CD4-positive, alpha-beta T cell treated with Interleukin-1 beta for 1 hour (primary cell): ENCODE measurements at regions not wholly inside any gene's neighbourhood (a gene's known extent, or its start where the extent isn't known, plus 50 kb on each side); places are given as distances from the start of the nearest gene placed in this dataset.
"Not testable (repeated sequence)": the region's sequence is repeated elsewhere in the genome, so short reads cannot be mapped to it uniquely, and the experiment has no call there.

ENCODE experiments used
- DNase-seq, 2 donors: peaks; one replicate each; pipeline ENCODE4 v3.0.0-alpha.2; 2020 to 2022

DNA sequence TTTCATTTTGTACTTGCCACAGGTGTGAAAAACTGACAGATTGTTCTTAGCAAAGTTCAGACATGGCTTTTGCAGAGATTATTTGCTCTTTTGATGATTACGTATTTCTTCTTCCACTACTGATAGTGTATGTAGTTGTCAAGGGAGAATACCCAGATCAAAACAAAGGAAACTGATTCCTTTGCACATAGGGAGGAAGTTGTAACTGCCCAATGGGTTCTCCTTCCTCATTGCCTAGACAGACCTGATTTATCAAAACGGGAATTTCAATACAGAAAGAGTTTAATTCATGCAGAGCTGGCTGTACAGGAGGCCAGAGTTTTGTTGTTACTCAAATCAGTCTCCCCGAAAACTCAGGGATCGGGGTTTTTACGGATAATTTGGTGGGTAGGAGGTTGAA lies 214.7 kb downstream of the BCAS1 start:
- DNase-seq, result no peak

DNA sequence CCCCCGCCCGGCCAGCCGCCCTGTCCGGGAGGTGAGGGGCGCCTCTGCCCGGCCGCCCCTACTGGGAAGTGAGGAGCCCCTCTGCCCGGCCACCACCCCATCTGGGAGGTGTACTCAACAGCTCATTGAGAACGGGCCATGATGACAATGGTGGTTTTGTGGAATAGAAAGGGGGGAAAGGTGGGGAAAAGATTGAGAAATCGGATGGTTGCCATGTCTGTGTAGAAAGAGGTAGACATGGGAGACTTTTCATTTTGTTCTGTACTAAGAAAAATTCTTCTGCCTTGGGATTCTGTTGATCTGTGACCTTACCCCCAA lies 215.8 kb downstream of the BCAS1 start:
- DNase-seq, result not testable (repeated sequence)

DNA sequence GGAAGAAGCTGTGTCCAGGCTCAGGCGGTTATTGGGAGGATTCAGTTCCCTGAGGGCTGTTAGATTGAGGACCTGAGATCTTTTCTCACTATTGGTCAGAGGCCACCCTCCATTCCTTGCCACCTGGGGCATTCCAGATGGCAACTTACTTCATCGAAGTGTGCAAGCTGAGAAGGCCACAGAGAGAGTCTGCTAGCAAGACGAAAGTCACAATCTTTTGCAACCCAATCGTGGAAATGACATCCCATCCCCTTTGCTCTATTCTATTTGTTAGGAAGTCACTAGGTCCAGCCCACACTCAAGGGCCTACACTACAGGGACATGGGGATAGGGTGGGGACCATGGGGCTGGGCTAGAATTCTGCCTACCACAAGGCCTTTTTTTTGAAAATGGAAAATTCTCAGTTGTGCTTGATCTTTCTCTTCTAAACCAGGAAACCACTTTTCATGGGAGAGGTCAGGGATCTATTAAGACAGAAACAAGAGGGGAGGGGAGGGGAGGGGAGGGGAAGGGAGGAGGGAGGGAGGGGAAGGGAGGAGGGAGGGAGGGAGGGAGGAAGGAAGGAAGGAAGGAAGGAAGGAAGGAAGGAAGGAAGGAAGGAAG lies 217.2 kb downstream of the BCAS1 start:
- no peak for DNase-seq

DNA sequence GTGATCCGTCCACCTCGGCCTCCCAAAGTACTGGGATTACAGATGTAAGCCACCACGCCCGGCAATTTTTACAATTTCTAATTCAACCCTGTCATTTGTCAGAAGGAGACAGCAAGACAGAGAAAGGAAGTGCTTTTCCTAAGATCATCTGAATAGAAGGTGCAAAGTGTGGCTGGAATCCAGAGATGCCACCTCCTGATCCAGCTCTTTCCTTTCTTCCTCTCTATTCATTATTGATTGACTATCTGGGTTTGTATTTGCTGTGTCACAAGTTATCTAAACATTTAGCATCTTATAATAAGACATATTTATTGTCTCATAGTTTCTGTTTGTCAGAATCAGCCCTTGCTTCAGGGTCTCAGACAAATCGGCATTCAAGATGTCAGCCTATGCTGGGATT lies 217.7 kb downstream of the BCAS1 start:
- no peak for DNase-seq

DNA sequence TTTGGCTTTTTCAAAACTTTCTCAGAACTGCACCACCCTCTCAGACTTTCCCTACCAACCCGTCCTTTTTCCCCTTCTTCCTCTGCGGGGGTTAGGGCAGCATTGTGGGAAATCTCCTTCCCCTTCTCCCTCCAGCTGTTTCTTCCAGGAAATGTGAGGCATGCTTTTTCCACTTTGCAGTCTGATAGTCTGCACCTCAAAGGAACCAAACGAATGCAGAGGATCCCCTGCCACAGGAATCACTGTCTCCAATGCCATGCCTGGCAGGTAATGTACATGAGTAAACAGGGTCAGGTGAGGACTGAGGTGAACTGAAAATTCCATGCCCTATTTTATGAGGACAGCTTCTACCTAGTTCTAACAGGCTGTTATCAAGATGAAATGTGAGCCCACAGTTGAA lies 218.4 kb downstream of the BCAS1 start:
- no peak for DNase-seq

DNA sequence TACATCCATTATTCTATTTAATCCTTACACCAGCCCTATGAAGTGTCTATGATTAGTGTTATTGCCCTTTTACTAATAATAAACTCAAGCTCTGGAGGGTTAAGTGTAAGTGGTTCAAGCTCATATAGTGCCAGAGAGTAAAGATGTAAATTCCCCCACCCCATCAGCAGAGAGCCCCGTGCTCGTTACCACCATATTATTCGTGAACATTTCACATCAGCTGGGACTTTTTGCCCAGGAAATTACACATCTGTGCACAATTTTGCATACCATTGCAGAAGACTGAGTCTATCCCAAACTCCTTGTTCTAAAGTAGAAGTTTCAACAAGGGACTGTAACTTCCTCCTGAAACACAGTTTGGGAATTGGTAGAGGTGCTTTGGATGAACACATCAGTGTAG lies 220.1 kb downstream of the BCAS1 start:
- no peak for DNase-seq

DNA sequence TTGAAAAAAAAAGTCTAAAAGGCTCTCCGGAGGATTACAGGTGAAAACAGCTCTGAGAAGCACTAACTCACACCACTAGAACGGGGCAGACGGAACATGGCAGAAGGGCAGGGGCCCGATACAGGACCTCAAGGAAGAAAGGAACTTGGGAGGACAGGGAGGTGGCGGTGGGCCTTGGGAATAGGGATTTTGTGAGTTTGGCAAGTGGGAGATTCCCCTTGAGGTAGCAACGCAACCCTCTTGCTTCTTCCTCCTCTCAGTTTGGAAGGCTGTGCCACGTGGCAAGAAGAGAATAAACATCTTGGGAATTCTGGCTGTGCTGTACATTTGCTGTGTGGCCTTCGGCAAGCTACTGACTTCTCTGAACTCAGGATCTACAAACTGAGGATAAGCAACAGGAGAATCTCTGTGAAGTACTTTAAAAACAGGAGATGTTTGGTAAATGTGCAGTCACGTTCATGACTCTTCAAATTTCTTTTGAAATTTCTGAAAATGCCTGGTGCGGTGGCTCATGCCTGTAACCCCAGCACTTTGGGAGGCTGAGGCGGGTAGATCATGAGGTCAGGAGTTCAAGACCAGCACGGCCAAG lies 220.8 kb downstream of the BCAS1 start:
- DNase-seq, result no peak

DNA sequence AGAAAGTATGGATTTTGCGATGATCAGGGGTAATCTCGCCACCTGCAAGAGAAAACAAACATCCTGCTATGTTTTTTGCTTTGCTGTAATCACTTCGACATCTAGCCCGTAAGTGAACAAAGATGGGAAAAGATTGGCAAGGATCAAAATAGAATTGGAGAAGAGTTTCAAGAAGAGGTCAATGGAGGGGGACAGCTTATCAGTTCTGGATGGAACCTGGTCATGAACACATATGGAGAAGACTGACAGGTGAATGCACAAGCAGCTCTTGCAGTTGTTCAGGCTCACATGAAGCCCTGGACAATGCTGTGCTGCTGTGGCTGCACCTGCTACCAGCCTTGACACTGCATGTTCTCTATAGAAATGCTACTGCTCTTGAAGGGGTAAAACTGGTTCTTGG lies 222.1 kb downstream of the BCAS1 start:
- DNase-seq, result no peak

DNA sequence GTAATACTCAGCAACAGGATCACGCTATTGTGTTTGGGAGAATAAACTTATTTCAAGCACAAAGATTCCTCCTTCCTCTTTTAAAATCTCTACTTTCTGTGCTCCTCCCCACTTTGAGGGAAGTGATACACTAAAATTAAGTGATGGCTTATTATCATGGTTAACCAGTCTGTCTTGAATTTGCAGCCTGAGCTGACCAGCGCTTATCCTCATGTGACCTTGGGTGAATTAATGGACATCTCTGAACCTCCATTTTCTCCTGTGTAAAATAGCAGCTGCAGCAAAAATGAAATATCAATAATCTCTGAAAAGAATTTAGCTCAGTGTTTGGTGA lies 222.6 kb downstream of the BCAS1 start:
- DNase-seq, result no peak

DNA sequence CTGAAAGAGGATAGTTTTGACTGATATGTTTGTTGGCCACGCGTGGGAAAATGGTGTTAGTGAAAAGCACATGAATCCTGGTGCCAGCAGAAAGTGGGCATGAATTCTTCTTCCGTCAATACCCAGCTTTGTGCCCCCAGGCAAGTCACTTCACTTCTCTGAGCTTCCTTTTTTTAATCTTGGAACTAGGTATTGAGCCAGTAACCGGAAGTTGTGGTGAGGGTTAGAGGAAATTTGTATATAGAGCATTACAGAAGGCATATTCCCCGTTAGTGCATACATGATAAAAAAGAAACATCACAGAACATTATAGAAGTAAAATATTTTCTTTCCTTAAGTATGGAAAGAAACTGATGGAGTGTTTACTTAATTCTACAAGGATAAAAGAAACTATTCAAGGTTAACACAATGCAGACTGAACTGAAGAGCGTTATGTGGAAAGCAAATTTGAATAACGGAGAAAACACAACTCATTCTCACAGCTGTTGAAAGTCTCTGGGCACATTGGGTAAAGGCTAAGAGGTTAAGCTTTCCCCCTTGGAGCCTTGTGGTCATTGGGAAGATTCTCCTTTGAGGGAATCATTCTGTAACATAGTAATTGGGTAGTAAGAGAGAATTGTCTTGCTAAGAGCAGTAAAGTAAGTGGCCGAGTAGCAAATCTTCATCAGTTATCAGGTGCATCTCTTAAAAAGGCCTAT lies 223.1 kb downstream of the BCAS1 start:
- DNase-seq, result peak; percentile 8 to 31

DNA sequence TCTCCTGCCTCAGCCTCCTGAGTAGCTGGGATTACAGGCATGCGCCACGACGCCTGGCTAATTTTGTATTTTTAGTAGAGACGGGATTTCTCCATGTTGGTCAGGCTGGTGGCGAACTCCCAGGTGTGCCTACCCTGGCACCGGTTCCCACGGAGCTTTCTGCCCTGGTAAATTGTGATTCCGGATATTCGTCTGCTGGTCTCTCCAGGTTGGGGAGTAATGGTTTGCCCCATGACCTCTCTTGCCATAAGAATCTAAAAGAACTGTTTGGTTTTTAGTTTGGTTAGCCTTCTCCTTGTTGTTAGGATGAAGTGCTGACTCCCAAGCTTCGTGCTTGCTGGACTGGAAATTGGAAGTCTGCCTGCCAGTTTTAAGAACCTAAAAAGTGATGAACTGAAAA lies 223.8 kb downstream of the BCAS1 start:
- no peak for DNase-seq

DNA sequence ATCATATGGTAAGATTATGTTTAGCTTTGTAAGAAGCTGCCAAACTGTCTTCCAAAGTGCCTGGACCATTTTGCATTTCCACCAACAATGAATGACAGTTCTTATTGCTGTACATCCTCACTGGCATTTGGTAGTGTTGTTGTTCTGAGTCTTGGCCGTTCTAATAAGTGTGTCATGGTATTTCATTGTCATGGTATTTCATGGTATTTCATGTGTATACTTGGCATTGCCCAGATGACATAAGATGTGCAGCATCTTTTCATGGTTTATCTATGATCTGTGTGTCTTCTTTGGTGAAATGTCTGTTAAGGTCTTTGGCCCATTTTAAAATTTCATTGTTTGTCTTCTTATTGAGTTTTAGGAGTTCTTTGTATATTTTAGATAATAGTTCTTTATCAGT lies 224.4 kb downstream of the BCAS1 start:
- DNase-seq, result no peak

DNA sequence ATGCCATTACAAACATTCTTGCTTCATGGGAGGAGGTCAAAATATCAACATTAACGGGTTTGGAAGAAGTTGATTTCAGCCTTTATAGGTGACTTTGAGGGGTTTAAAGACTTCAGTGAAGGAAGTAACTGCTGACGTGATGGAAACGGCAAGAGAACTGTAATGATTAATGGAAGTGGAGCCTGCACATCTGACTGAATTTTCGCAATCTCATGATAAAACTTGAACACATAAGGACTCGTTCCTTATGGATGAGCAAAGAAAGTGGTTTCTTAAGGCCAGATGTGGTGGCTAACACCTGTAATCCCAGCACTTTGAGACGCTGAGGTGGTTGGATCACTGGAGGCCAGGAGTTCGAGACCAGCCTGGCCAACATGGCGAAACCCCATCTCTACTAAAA lies 226.1 kb downstream of the BCAS1 start:
- no peak for DNase-seq

DNA sequence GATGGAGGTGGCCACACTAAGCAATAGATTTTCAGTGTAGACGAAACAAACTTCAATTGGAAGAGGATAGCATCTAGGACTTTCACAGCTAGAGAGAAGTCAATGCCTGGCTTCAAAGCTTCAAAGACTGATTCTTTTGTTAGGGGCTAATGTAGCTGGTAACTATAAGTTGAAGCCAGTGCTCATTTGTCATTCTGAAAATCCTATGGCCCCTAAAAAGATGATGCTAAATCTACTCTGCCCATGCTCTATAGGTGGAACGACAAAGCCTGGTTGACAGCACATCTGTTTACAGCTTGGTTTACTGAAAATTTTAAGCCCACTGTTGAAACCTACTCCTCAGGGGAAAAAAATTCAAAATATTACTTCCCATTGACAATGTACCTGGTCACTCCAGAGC lies 226.7 kb downstream of the BCAS1 start:
- no peak for DNase-seq

DNA sequence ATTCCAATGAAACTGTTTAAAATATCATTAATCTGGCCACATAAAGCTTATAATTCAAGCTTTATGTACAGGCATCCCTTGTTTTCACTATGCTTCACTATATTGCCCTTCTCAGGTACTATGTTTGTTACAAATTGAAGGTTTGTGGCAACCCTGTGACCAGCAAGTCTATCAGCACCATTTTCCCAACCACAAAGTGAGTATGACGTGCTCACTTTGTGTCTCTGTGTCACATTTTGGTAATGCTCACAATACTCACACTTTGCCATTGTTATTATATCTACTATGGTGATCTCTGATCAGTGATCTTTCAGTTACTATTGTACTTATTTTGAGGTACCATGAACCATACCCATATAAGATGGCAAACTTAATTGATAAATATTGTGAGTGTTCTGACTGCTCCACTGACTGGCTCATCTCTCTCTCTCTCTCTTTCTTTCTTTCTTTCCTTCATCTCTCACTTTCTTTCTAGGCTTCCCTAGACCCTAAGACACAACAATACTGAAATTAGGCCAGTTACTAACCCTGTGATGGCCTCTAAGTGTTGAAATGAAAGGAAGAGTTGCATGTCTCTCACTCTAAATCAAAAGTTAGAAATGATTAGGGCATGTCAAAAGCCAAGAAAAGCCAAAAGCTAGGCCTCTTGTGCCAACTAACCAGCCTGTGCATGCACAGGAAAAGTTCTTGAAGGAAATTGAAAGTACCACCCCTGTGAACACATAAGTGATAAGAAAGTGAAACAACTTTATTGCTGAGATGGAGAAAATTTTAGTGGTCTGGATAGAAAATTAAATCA lies 227.9 kb downstream of the BCAS1 start:
- peak; percentile 38 to 46 for DNase-seq

DNA sequence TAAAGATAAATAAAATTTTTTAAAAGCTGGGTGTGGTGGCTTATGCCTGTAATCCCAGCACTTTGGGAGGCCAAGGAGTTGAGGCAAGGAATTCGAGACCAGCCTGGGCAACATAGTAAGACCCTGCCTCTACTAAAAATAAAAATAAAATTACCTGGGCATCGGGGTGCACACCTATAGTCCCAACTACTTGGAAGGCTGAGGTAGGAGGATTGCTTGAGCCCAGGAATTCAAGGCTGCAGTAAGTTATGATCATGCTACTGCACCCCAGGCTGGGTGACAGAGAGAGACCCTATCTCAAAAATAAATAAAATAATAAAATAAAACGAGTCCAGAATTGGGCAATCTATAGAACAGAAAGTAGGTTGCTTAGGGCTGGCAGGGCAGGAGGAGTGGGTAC lies 228.7 kb downstream of the BCAS1 start:
- no peak for DNase-seq

DNA sequence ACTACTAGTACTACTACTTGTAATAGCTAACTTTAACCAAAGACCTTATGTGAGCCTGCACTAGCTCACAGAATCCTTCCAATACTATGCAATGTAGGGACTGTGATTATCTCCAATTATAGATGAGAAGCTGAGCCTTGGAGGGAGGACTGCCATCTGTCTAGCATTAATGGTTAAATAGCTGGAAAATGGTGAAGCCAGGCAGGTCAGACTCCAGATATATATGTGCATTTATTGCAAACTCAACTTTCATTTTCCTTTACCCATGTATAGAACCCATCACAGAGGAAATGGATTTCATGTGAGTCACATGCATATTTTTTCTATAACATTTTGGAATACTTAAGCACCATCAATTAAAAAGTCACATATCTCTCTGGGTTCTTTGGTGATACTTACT lies 229.9 kb downstream of the BCAS1 start:
- DNase-seq, result no peak

DNA sequence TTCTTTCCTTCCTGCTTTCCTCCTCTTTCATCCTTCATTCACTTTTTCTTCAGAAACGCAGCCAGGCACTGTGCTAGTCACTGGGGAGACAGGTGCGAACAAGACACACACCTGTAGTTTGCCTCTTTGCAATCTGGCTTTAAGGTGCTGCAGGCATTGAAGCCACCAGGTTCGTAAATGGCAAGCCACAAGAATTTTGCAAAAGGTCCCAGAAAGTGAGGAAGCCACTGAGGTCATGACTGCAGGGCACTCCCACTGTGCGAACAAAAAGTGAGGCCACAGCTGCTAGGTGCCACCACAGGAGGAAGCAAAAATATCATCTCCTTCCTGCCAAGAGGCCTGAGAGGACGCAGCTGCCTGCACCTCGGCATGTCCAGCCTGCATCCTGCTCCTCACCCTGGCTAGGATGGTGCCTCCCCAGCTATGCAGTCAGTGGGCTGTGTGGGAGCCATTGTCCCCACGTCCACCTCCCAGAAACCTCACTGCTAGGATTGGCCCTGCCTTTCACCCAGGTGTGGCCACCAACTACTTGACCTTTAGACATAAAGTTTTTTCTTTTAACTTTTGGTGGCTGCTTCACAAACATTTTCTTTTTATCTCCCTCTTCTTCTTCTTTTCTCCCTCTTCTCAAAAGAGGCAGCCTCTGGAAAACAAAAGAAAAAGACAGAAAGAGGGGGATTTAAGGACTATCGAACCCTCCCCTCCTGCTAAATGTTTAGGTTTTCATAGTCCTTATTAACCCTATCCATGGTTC lies 230.8 kb downstream of the BCAS1 start:
- DNase-seq, result peak; percentile 66 to 79

DNA sequence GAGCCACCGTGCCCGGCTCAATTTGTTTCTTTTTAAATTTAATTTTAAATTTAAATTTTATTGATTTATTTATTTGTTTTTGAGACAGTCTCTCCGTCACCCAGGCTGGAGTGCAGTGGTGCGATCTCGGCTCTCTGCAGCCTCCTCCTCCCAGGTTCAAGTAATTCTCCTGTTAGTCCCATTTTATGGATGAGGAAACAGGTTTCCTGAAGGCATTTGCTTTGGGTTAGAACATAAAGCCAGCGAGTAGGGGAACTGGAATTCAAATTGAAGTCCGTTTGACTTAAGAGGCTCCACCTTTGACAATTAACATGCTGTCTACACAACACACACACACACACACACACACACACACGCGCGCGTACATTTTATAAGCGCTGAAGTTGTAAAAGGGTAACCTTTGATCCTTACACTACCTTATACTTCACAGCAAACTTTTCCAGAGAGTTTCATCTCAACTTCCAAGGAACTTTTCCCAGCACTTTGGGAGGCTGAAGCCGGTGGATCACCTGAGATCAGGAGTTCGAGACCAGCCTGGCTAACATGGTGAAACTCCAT lies 232.0 kb downstream of the BCAS1 start:
- no peak for DNase-seq

DNA sequence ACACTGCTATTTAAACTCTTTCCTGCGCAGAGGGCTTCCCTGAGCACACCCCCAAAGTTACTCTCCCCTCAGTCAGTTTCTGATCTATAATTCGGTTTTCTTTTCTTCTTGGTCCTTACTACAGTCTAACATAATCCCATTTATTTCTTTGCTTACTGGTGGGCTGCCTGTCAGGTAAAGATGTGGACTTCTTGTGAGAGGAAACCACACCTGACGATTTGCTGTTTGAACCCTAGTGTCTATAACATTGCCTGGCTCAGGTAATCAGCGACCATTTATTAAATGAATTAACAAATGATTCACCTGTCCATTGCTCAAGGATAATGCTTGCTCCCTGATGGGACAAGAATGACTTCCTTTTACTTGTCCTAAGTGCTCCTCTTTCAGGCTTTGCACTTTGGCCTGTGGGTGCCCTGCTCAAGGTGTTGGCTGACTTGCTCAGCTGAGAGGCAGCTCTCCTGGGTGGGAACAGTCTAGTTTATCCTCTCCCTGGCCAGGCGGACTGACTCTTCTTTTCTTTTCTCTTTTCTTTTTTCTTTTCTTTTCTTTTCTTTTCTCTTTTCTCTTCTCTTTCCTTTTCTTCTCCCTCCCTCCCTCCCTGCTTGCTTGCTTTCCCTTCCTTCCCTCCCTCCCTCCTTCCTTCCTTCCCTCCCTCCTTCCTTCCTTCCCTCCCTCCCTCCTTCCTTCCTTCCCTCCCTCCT lies 233.1 kb downstream of the BCAS1 start:
- DNase-seq, result no peak

DNA sequence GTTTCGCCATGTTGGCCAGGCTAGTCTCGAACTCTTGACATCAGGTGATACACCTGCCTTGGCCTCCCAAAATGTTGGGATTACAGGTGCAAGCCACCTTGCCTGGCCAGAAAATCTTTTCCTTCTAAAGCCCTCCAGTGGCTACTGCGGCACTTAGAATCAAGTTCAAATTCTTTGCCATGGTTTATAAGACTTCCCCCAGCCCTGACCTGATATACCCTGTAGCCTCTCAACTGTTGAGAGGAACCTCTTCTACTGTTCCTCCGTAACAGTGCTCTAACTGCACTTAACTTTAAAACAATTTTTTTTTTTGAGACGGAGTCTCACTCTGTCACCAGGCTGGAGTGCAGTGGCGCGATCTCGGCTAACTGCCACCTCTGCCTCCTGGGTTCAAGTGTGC lies 235.6 kb downstream of the BCAS1 start:
- DNase-seq, result no peak

DNA sequence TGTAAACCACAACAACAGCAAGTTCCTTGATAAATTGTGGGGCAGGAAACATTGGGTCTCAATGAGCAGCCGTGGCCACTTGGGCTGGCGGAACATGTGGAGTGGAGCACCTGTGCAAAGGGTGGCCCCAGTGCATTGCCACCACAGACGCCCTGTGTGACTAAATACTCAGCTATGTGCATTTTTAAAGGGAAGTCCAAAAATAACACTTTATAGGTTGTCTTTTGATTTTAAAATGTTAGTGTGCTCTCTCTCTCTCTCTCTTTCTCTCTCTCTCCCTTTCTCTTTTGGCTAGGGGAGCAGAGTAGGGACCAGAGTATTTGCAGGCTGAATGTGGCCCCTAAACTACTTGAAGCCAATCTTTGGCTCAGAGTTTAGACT lies 236.3 kb downstream of the BCAS1 start:
- DNase-seq, result peak in 1 of 2 donors; percentile 27
